A549 (cell line): ENCODE measurements at regions not wholly inside any gene's neighbourhood (a gene's known extent, or its start where the extent isn't known, plus 50 kb on each side); places are given as distances from the start of the nearest gene placed in this dataset.
A peak's percentile ranks its signal among the peaks of the same experiment; 100 is the strongest.

Experiments
- ATAC-seq, 2 experiments: fragments of 200-7000 bp in 1 of 2; fragments of >200 bp in 1 of 2; cut with Nextera tagmentation in 1 of 2; cut with Tn5 transposase in 1 of 2; 3 replicates each; pipeline versions ENCODE4 v1.8.0 to v1.9.1; 2018 to 2020; ENCODE audit warnings: mild to moderate bottlenecking in 1 of 2, moderate library complexity in 1 of 2
- CTCF ChIA-PET: fragments of 300-600 bp; sonication (Branson Sonifier 250); formaldehyde crosslinking; extraction: SDS; loops from one replicate; lab custom pipeline; 2021; ENCODE audit warnings: antibody characterized with exemption, inconsistent platforms; lab: Yijun Ruan, JAX
- POLR2A ChIA-PET: fragments of 350-600 bp; formaldehyde crosslinking; extraction: SDS; loops from one replicate; lab custom pipeline; 2021; ENCODE audit warnings: antibody characterized with exemption, inconsistent platforms; lab: Yijun Ruan, JAX
- DNase-seq, 2 experiments: peaks; one replicate each; pipeline versions ENCODE4 v3.0.0 to v3.0.0-alpha.2; 2011 to 2016; ENCODE audit warnings: low read depth in 1 of 2, low spot score in 1 of 2
- FAIRE-seq: peaks from 2 replicates; lab custom pipeline; 2011; peaks lifted over from hg19 to GRCh38; lab: Jason Lieb, UNC
- H3K27ac ChIP-seq, 2 experiments: fragments of >200 bp; sonication (Bioruptor Twin); formaldehyde crosslinking; 3 replicates each; pipeline ENCODE4 v1.5.1; 2016 to 2017
- H3K4me1 ChIP-seq: fragments of >200 bp; sonication (Bioruptor Twin); formaldehyde crosslinking; 3 replicates; pipeline ENCODE4 v1.6.1; 2016
- H3K4me2 ChIP-seq: fragments of >200 bp; sonication (Bioruptor Twin); formaldehyde crosslinking; 3 replicates; pipeline ENCODE4 v1.6.1; 2016
- H3K4me3 ChIP-seq: fragments of >200 bp; sonication (Bioruptor Twin); formaldehyde crosslinking; 3 replicates; pipeline ENCODE4 v1.5.1; 2016
- H3K9me3 ChIP-seq: fragments of >200 bp; sonication (Bioruptor Twin); formaldehyde crosslinking; 3 replicates; pipeline ENCODE4 v1.6.1; 2016
- CBX8 ChIP-seq: fragments of 200-600 bp; sonication (generic); IDR thresholded peaks from 2 replicates; pipeline ENCODE4 v1.6.1; 2016
- CEBPB ChIP-seq, 2 experiments: fragments of >200 bp in 1 of 2; sonication (Bioruptor Twin) in 1 of 2; formaldehyde crosslinking in 1 of 2; IDR thresholded peaks; 2 replicates each; pipeline ENCODE4 v1.6.1; 2012 to 2016
- CHD2 ChIP-seq: fragments of 150-350 bp; IDR thresholded peaks from 2 replicates; pipeline ENCODE4 v1.6.1; 2014; ENCODE audit warnings: low read length; ENCODE audit not compliant: partially characterized antibody
- EHMT2 ChIP-seq: fragments of 200-600 bp; sonication (generic); IDR thresholded peaks from 2 replicates; pipeline ENCODE4 v1.6.1; 2016; ENCODE audit warnings: antibody characterized with exemption, low read depth, mild to moderate bottlenecking, moderate library complexity
- GATA3 ChIP-seq: IDR thresholded peaks from 2 replicates; pipeline ENCODE4 v1.6.1; 2012; ENCODE audit warnings: borderline replicate concordance
- HEYL ChIP-seq: fragments of 250-450 bp; sonication (Bioruptor Pico); IDR thresholded peaks from 2 replicates; pipeline ENCODE4 v1.8.0; 2021; ENCODE audit warnings: mild to moderate bottlenecking, moderate library complexity
- HOXA7 ChIP-seq: fragments of 250-450 bp; sonication (Bioruptor Pico); IDR thresholded peaks from 2 replicates; pipeline ENCODE4 v1.5.0; 2020; ENCODE audit warnings: mild to moderate bottlenecking, moderate library complexity
- HOXB13 ChIP-seq: fragments of 250-450 bp; sonication (Bioruptor Pico); IDR thresholded peaks from 2 replicates; pipeline ENCODE4 v1.5.0; 2020; ENCODE audit warnings: low read depth, mild to moderate bottlenecking, moderate library complexity
- JUNB ChIP-seq: fragments of >200 bp; sonication (Bioruptor Twin); formaldehyde crosslinking; IDR thresholded peaks from 2 replicates; pipeline ENCODE4 v1.6.1; 2016
- KDM1A ChIP-seq: fragments of 200-600 bp; sonication (generic); IDR thresholded peaks from 2 replicates; pipeline ENCODE4 v1.6.1; 2016; ENCODE audit warnings: low read depth, mild to moderate bottlenecking
- MAFK ChIP-seq: fragments of 450-650 bp; IDR thresholded peaks from 2 replicates; pipeline ENCODE4 v1.6.1; 2014; ENCODE audit not compliant: partially characterized antibody
- MAZ ChIP-seq: fragments of 150-350 bp; IDR thresholded peaks from 2 replicates; pipeline ENCODE4 v1.6.1; 2014; ENCODE audit warnings: antibody characterized with exemption, low read depth, low read length, borderline replicate concordance
- MYC ChIP-seq: IDR thresholded peaks from 2 replicates; pipeline ENCODE4 v1.6.1; 2012; ENCODE audit warnings: mild to moderate bottlenecking, inconsistent platforms, low read length, improper control_type of control experiment, borderline replicate concordance
- NR3C1 ChIP-seq: fragments of >200 bp; sonication (Bioruptor Twin); formaldehyde crosslinking; IDR thresholded peaks from 3 replicates; pipeline ENCODE4 v1.6.1; 2017
- PHF8 ChIP-seq: fragments of 200-600 bp; sonication (generic); IDR thresholded peaks from 2 replicates; pipeline ENCODE4 v1.6.1; 2016; ENCODE audit warnings: low read depth, mild to moderate bottlenecking, antibody characterized with exemption, moderate library complexity, borderline replicate concordance
- POLR2A ChIP-seq: IDR thresholded peaks from 2 replicates; pipeline ENCODE4 v1.6.1; 2012; ENCODE audit warnings: mild to moderate bottlenecking, low read length
- POLR2AphosphoS2 ChIP-seq: conservative IDR thresholded peaks from 2 replicates; pipeline ENCODE4 v1.6.1; 2012; ENCODE audit warnings: low read length, improper control_type of control experiment, inconsistent platforms
- RCOR1 ChIP-seq: fragments of 150-350 bp; IDR thresholded peaks from 2 replicates; pipeline ENCODE4 v1.6.1; 2014; ENCODE audit warnings: antibody characterized with exemption, low read length, low read depth
- REST ChIP-seq: fragments of 200-600 bp; sonication (generic); IDR thresholded peaks from 2 replicates; pipeline ENCODE4 v1.6.1; 2016; ENCODE audit warnings: antibody characterized with exemption, mild to moderate bottlenecking, moderate library complexity
- RFX5 ChIP-seq: fragments of 450-650 bp; IDR thresholded peaks from 2 replicates; pipeline ENCODE4 v1.7.1; 2014; ENCODE audit warnings: antibody characterized with exemption, mild to moderate bottlenecking, moderate library complexity
- RNF2 ChIP-seq: fragments of 200-600 bp; sonication (generic); IDR thresholded peaks from 2 replicates; pipeline ENCODE4 v1.6.1; 2016; ENCODE audit warnings: low read depth, mild to moderate bottlenecking, antibody characterized with exemption, moderate library complexity, borderline replicate concordance
- SMC3 ChIP-seq: fragments of >200 bp; sonication (Bioruptor Twin); formaldehyde crosslinking; IDR thresholded peaks from 3 replicates; pipeline ENCODE4 v1.6.1; 2018; ENCODE audit warnings: inconsistent platforms
- TFCP2L1 ChIP-seq: fragments of 250-450 bp; sonication (Bioruptor Pico); IDR thresholded peaks from 2 replicates; pipeline ENCODE4 v1.5.0; 2021; ENCODE audit warnings: mild to moderate bottlenecking
- TP53 ChIP-seq: fragments of 250-450 bp; sonication (Bioruptor Pico); IDR thresholded peaks from 2 replicates; pipeline ENCODE4 v1.5.0; 2021; ENCODE audit warnings: mild to moderate bottlenecking, moderate library complexity
- ZC3H11A ChIP-seq: fragments of 450-650 bp; IDR thresholded peaks from 2 replicates; pipeline ENCODE4 v1.6.1; 2014; ENCODE audit warnings: antibody characterized with exemption, mild to moderate bottlenecking
- ZFP36 ChIP-seq: fragments of 450-650 bp; IDR thresholded peaks from 2 replicates; pipeline ENCODE4 v1.6.1; 2014; ENCODE audit warnings: borderline replicate concordance; ENCODE audit not compliant: partially characterized antibody
- ZNF302 ChIP-seq: fragments of 250-450 bp; sonication (Bioruptor Pico); IDR thresholded peaks from 2 replicates; pipeline ENCODE4 v1.9.0; 2021; ENCODE audit warnings: inconsistent platforms, mild to moderate bottlenecking, moderate library complexity
- WGBS: methylation state at CpG from one replicate; pipeline ENCODE4 v1.1.6; 2017; ENCODE audit errors: missing lambda C conversion rate; 5-methylcytosine and 5-hydroxymethylcytosine counted together
- TF ChIP-seq, protein P1 (sequence below): IDR thresholded peaks from 2 replicates; pipeline ENCODE4 v1.6.1; 2012; ENCODE audit warnings: low read depth, borderline replicate concordance
- TF ChIP-seq, protein P2 (sequence below): fragments of >200 bp; sonication (Bioruptor Twin); formaldehyde crosslinking; IDR thresholded peaks from 3 replicates; pipeline ENCODE4 v1.5.1; 2016

DNA sequence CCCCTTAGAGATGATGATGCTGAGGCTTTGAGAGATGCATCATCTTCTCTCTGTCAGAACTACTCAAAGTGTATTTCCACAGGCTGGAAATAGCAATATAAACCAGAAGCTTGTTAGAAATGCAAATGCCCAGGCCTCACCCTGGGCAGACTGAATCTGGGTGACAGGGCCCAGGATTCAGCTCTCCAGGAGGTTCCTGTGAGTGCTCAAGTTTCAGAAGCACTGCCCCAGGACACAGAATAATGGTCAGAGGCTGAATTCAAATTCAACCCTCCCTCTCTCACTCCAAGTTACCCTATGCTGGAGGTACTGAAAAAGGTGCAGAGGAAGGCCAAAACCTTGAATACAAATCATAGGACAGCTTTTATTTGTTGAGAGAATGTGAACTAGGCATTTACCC is 98.5 kb upstream of the NGF start:
- TF ChIP-seq POLR2A: no peak
- TF ChIP-seq CHD2: no peak
- TF ChIP-seq, protein P1, sequence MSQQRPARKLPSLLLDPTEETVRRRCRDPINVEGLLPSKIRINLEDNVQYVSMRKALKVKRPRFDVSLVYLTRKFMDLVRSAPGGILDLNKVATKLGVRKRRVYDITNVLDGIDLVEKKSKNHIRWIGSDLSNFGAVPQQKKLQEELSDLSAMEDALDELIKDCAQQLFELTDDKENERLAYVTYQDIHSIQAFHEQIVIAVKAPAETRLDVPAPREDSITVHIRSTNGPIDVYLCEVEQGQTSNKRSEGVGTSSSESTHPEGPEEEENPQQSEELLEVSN: no peak
- no peak for TF ChIP-seq ZC3H11A
- no peak for TF ChIP-seq TP53 (CRISPR knock-in tag)
- no peak for TF ChIP-seq SMC3
- no peak for TF ChIP-seq RFX5
- no peak for TF ChIP-seq POLR2AphosphoS2
- no peak for TF ChIP-seq KDM1A
- TF ChIP-seq HEYL (CRISPR knock-in tag): no peak
- TF ChIP-seq, protein P2, sequence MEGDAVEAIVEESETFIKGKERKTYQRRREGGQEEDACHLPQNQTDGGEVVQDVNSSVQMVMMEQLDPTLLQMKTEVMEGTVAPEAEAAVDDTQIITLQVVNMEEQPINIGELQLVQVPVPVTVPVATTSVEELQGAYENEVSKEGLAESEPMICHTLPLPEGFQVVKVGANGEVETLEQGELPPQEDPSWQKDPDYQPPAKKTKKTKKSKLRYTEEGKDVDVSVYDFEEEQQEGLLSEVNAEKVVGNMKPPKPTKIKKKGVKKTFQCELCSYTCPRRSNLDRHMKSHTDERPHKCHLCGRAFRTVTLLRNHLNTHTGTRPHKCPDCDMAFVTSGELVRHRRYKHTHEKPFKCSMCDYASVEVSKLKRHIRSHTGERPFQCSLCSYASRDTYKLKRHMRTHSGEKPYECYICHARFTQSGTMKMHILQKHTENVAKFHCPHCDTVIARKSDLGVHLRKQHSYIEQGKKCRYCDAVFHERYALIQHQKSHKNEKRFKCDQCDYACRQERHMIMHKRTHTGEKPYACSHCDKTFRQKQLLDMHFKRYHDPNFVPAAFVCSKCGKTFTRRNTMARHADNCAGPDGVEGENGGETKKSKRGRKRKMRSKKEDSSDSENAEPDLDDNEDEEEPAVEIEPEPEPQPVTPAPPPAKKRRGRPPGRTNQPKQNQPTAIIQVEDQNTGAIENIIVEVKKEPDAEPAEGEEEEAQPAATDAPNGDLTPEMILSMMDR: no peak
- no peak for TF ChIP-seq ZNF302 (CRISPR knock-in tag)
- no peak for TF ChIP-seq RCOR1
- no peak for TF ChIP-seq ZFP36
- Histone ChIP-seq H3K4me1 (peaks cover 8% of the 10 kb centered on the region; the same call in 2 of the 3 replicates), H3K27ac (no peak overlapping the region), H3K4me3 (no peak overlapping the region), H3K9me3 (no peaks in the 10 kb centered on the region), H3K4me2 (no peak overlapping the region)
- ChIA-PET POLR2A (no interaction called here), CTCF (no interaction called here)
- no peak for DNase-seq
- no peak for ATAC-seq
- no peak for FAIRE-seq

- WGBS: 82% methylated on average over 6 of the region's 6 CpGs
- H3K4me2 ChIP-seq: no peak overlapping the region
- DNase-seq: no peak
- ATAC-seq: no peak
- FAIRE-seq: no peak
- no peak overlapping the region for H3K27ac ChIP-seq
- no peak for TF ChIP-seq RFX5
- TF ChIP-seq CBX8: no peak
- TF ChIP-seq KDM1A: no peak
- no peak for TF ChIP-seq REST
- TF ChIP-seq POLR2AphosphoS2: no peak
- TF ChIP-seq TFCP2L1 (CRISPR knock-in tag): no peak
- no peak for TF ChIP-seq HOXA7 (CRISPR knock-in tag)
- no peak for TF ChIP-seq TP53 (CRISPR knock-in tag)
- H3K9me3 ChIP-seq: no peaks in the 10 kb centered on the region
- no peak overlapping the region for H3K4me3 ChIP-seq
- H3K4me1 ChIP-seq: peaks cover 32% of the 10 kb centered on the region
- POLR2A ChIA-PET: no interaction called here
- CTCF ChIA-PET: no interaction called here
Observed at GRCh38 chr1:115433483-115433882, 95.4 kb upstream of the NGF start.

DNA sequence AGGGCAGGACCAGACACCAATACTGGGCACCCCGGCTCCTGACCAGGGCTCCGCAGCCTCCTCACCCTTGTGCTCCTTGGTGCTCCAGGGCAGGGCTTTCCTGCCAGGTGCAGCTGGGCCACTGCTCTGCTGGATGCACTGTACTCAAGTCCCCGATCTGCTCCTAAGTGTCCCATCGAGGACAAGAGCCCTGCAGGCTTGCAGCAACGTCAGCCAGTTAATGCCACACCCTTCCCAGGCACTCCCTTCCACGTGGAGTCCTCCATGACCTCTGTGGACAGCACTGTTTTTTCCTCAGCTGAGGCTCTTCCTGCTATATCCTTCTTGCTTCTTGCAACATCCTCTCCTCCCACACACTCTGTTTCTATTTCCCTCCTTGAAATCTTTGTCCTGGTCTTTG is 94.0 kb upstream of the NGF start:
- DNase-seq (peak in 1 of 2 experiments; percentile 24), FAIRE-seq (no peak), ATAC-seq (no peak)
- Histone ChIP-seq H3K9me3 (no peaks in the 10 kb centered on the region), H3K4me3 (no peak overlapping the region), H3K4me2 (no peak overlapping the region), H3K27ac (peak overlapping the region; percentile 21 to 57; a peak in 3 of 6 replicates), H3K4me1 (peaks cover 35% of the 10 kb centered on the region)
- ChIA-PET POLR2A (no interaction called here), CTCF (interaction anchor here (0.6 kb wide), 1 partner anchor 121 kb away, joined by 3 read pairs; no protein-coding TSS in a partner anchor)
- 12% methylated on average over 3 of the region's 6 CpGs for WGBS
- TF ChIP-seq RNF2 (no peak), NR3C1 (no peak), MYC (no peak), EHMT2 (no peak), HOXA7 (CRISPR knock-in tag) (no peak), HOXB13 (no peak), GATA3 (no peak), JUNB (no peak), PHF8 (no peak), TFCP2L1 (CRISPR knock-in tag) (no peak), CEBPB (IDR thresholded peaks at IDR 0.05) (no peak), MAZ (no peak), POLR2AphosphoS2 (no peak), CBX8 (no peak), MAFK (no peak), HEYL (CRISPR knock-in tag) (no peak)
